Central memory CD8-positive, alpha-beta T cell (primary cell): ENCODE measurements at regions not wholly inside any gene's neighbourhood (a gene's known extent, or its start where the extent isn't known, plus 50 kb on each side); places are given as distances from the start of the nearest gene placed in this dataset.

Source experiments
- ATAC-seq: fragments of 150-1000 bp; cut with Tn5 transposase; replicated peaks from 2 replicates; pipeline ENCODE4 v1.10.0; 2022; ENCODE audit warnings: mild to moderate bottlenecking, moderate FRiP score, moderate number of reproducible peaks; ENCODE audit not compliant: poor library complexity, severe bottlenecking; ENCODE audit errors: extremely low read depth
- DNase-seq, 2 donors: peaks; one replicate each; pipeline ENCODE4 v3.0.0; 2021; ENCODE audit warnings: low spot score in 2 of 2
- H3K27ac Mint-ChIP-seq: one replicate; pipeline ENCODE4 v1.8.0; 2022; ENCODE audit warnings: low read depth, mild to moderate bottlenecking, moderate library complexity, mixed read lengths
- H3K27me3 Mint-ChIP-seq: one replicate; pipeline ENCODE4 v1.8.0; 2022; ENCODE audit warnings: mixed read lengths
- H3K36me3 Mint-ChIP-seq: one replicate; pipeline ENCODE4 v1.8.0; 2022; ENCODE audit warnings: mild to moderate bottlenecking, moderate library complexity, mixed read lengths; ENCODE audit not compliant: insufficient read depth
- H3K4me1 Mint-ChIP-seq: one replicate; pipeline ENCODE4 v1.8.0; 2022; ENCODE audit warnings: mixed read lengths
- H3K4me3 Mint-ChIP-seq: one replicate; pipeline ENCODE4 v1.8.0; 2022; ENCODE audit warnings: mild to moderate bottlenecking, moderate library complexity, mixed read lengths
- H3K9me3 Mint-ChIP-seq: one replicate; pipeline ENCODE4 v1.8.0; 2022; ENCODE audit warnings: mixed read lengths

DNA sequence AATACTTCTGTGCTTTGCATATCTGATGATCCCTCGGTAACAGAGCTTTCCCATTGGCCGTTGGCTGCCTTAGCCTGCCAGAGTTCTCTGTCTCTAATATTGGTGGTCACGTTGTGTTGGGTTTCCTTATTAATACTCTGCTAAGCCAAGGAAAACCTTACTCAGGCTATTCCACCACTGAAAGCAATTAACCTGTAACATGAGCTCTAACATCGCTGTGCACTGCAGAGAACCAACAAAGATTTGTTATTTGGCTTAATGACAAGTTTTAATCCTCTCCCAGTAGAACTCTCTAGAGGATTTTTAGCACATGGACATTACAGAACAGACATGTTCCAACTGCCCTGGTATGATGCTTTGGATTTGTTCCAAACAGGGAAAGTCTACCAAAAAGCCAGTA is 825.9 kb upstream of the POU3F3 start:
- DNase-seq: no peak
- no peaks in the 10 kb centered on the region for H3K27me3 Mint-ChIP-seq
- peaks cover 13% of the 10 kb centered on the region for H3K9me3 Mint-ChIP-seq
- no peak for ATAC-seq
- no peaks in the 10 kb centered on the region for H3K4me1 Mint-ChIP-seq
- no peaks in the 10 kb centered on the region for H3K36me3 Mint-ChIP-seq
- no peak overlapping the region for H3K27ac Mint-ChIP-seq
- H3K4me3 Mint-ChIP-seq: no peak overlapping the region

DNA sequence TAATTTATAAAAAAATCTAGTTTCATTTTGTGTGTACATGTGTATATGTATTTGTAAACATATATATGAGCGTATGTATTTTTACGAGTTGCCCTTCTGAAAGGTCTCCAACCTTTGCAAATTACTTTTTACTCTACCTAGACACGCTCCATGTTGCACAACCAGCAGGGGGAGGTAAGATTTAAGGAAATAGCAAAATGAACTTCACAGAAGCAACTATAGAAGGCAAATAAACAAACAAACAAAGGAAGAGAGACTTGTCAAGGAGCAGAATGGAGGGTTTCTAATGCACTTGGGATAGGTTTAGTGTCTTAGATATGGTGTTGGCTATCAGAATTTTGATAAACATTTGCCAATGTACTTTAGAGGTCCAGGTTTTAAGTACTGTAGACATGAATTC is 820.5 kb upstream of the POU3F3 start:
- Mint-ChIP-seq H3K27me3 (no peaks in the 10 kb centered on the region), H3K27ac (no peak overlapping the region), H3K9me3 (peaks cover 23% of the 10 kb centered on the region), H3K36me3 (no peaks in the 10 kb centered on the region), H3K4me1 (no peaks in the 10 kb centered on the region), H3K4me3 (no peak overlapping the region)
- ATAC-seq: no peak
- no peak for DNase-seq

DNA sequence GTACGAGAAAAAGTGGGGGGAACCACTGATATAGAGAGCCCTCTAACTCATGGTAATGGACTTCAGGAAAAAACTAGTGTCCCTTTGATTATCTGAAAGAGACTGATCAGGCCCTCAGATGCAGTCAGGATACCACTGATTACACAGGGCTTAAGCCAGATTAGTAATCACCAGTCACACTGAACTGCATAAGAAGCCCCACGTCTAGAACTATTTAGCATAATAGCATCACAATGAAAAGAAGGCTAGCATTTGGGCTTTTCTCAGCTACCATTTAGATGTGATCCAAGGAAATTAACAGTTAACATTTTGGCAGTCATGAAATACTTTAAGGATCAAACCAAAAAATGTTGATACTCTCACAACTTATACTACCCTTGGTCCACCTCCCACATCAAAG is 813.1 kb upstream of the POU3F3 start:
- Mint-ChIP-seq H3K27me3 (no peaks in the 10 kb centered on the region), H3K27ac (no peak overlapping the region), H3K36me3 (no peaks in the 10 kb centered on the region), H3K4me3 (no peak overlapping the region), H3K9me3 (no peaks in the 10 kb centered on the region), H3K4me1 (no peaks in the 10 kb centered on the region)
- DNase-seq (no peak), ATAC-seq (no peak)

DNA sequence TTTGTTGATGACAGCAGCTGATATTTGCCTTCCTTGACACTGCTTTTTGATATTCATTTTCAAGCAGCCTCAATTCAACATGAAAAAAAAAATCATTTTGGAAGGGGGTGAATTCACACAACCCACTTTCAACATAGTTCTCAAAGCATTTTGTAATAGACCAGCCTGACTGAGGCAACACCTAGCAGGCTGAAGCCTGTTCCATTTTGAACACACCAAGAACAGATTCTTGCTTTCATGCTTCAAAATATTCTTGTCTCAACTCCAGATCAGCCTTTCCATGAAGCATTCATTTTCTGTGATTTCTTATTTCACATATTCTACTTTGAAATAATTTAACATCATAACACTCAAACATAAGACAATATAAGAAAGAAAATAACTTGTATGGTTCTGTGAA is 812.6 kb upstream of the POU3F3 start:
- no peaks in the 10 kb centered on the region for H3K4me1 Mint-ChIP-seq
- DNase-seq: no peak
- H3K36me3 Mint-ChIP-seq: no peaks in the 10 kb centered on the region
- H3K4me3 Mint-ChIP-seq: no peak overlapping the region
- no peaks in the 10 kb centered on the region for H3K27me3 Mint-ChIP-seq
- ATAC-seq: no peak
- no peak overlapping the region for H3K27ac Mint-ChIP-seq
- peaks cover 3% of the 10 kb centered on the region for H3K9me3 Mint-ChIP-seq

DNA sequence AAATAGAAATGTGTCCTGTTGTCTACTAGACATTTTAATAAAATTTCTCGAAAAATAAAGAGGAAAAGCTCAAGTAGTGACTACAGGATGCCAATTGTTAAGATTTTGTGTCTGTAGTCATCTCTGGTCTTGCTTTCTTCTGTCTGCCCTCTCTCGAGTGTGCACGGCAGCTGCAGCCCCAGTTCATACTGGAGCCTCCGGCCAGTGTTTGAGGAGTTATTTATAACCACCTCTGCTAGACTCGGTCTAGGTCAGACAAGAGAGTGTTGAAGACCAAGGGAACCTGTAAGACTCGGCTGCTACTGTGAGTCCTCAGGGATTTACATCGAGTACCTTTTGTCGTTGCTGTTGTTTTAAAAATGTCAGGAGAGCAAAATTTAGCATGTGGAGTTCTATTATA is 810.1 kb upstream of the POU3F3 start:
- DNase-seq: no peak
- no peak overlapping the region for H3K27ac Mint-ChIP-seq
- no peak for ATAC-seq
- H3K4me3 Mint-ChIP-seq: no peak overlapping the region
- no peaks in the 10 kb centered on the region for H3K36me3 Mint-ChIP-seq
- H3K9me3 Mint-ChIP-seq: peaks cover 17% of the 10 kb centered on the region
- H3K27me3 Mint-ChIP-seq: no peaks in the 10 kb centered on the region
- H3K4me1 Mint-ChIP-seq: no peaks in the 10 kb centered on the region

DNA sequence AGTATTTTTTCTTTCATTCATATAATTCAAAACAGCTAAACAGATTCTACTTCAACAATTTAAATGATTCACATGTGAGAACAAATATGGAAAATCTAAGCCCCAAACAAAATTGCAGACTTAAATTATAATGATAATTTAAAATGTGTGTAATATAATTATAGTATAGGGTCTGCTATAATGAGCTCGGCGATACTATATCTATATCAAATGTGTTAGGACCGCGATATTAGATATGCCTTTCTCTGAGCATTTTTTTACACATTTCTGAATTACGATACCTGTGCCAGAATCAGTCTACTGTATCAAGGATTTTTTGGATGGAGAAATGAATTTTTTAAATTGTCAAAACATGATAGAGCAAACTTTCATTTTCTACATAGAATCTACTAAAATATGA is 808.8 kb upstream of the POU3F3 start:
- no peak for ATAC-seq
- no peaks in the 10 kb centered on the region for H3K27me3 Mint-ChIP-seq

DNA sequence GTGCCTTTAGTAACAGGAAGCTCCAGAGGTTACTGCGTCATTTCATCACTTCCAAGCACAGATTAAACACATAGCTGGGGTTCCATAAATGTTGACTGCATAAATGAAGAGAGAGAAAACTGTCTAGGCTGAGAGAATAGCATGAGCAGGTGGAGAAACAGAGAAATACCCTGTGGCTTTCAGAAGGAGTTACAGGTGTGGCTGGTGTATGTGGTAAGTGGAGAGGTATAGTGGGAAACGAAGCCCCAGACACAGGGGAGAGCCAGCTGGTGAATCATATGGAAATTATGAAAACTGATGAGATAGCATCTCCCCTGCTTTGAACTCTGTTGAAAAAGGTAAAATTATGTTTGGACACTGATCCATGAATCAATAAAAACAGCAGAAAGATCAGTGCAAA is 807.4 kb upstream of the POU3F3 start:
- H3K36me3 Mint-ChIP-seq: no peaks in the 10 kb centered on the region
- H3K9me3 Mint-ChIP-seq: peaks cover 20% of the 10 kb centered on the region
- no peak overlapping the region for H3K27ac Mint-ChIP-seq
- H3K4me3 Mint-ChIP-seq: no peak overlapping the region
- DNase-seq (no peak), ATAC-seq (no peak)
- H3K27me3 Mint-ChIP-seq: no peaks in the 10 kb centered on the region
- no peaks in the 10 kb centered on the region for H3K4me1 Mint-ChIP-seq

More for the DNA sequence above, 808.8 kb upstream of the POU3F3 start:
- H3K36me3 Mint-ChIP-seq: no peaks in the 10 kb centered on the region
- H3K4me1 Mint-ChIP-seq: no peaks in the 10 kb centered on the region
- no peak overlapping the region for H3K27ac Mint-ChIP-seq
- H3K4me3 Mint-ChIP-seq: no peak overlapping the region
- H3K9me3 Mint-ChIP-seq: peaks cover 20% of the 10 kb centered on the region
- DNase-seq: no peak

DNA sequence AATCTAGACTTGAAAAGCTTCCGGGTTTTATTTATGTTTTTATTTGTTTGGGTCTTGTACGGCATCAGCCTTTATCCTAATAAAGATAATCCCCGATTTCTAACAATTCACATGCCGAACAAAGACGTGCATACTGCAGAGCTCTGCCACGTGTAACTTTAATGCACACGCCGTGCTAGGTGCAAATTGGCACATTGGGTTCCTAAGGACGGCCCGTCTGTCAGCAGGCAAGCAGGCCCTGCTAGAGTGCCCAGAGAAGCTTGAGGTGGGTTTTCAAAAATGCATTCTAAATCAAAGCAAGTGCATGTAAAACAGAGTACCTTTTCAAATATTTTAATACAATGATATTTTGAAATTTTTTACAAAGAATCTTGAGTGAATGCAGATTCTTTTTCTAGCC is 806.4 kb upstream of the POU3F3 start:
- Mint-ChIP-seq H3K4me1 (no peaks in the 10 kb centered on the region), H3K27me3 (no peaks in the 10 kb centered on the region), H3K27ac (no peak overlapping the region), H3K36me3 (no peaks in the 10 kb centered on the region), H3K9me3 (peaks cover 25% of the 10 kb centered on the region), H3K4me3 (no peak overlapping the region)
- DNase-seq (no peak), ATAC-seq (no peak)

DNA sequence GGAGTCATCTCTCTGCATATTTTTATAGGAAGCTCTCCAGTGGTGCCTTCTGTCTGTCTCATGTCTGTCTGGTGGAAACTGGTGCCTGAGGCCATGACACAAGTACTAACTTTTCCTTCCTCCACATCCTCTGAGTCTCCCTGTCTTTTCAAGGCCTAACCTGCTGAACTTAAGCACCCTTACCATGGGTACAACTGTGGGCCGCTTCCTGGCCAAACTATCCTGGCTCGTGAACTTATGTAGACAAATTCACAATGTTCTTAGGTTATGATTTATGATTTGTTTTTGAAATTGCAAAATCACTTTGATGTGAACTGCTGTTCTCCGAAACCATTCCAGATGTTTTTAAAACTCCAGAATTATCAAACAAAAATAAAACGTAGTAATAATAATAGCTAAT is 804.5 kb upstream of the POU3F3 start:
- no peaks in the 10 kb centered on the region for H3K36me3 Mint-ChIP-seq
- H3K4me3 Mint-ChIP-seq: no peak overlapping the region
- no peak for ATAC-seq

DNA sequence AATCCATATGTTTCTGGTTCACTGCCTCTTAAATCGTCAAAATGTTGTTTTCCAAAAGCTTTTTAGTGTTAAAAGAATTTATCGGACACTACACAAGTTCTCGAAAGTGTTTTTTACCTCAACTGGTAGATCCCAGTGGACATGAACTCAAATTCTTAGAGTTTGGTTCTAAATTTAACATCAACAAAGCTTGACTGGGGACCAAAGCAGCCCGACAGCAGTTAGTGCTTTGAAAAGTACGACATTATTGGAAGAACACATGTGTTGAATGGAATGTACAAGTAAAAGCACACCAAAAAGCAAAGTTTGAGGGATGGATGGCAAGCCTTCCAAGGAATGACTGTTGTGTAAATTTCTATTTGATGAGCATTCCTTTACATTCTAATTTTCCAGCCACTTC is 803.9 kb upstream of the POU3F3 start:
- Mint-ChIP-seq H3K36me3 (no peaks in the 10 kb centered on the region), H3K27ac (no peak overlapping the region), H3K4me1 (no peaks in the 10 kb centered on the region), H3K9me3 (peaks cover 31% of the 10 kb centered on the region), H3K4me3 (no peak overlapping the region), H3K27me3 (no peaks in the 10 kb centered on the region)
- ATAC-seq: no peak
- DNase-seq: no peak

More for the DNA sequence above, 804.5 kb upstream of the POU3F3 start:
- Mint-ChIP-seq H3K27me3 (no peaks in the 10 kb centered on the region), H3K4me1 (no peaks in the 10 kb centered on the region), H3K9me3 (peaks cover 31% of the 10 kb centered on the region), H3K27ac (no peak overlapping the region)
- no peak for DNase-seq

DNA sequence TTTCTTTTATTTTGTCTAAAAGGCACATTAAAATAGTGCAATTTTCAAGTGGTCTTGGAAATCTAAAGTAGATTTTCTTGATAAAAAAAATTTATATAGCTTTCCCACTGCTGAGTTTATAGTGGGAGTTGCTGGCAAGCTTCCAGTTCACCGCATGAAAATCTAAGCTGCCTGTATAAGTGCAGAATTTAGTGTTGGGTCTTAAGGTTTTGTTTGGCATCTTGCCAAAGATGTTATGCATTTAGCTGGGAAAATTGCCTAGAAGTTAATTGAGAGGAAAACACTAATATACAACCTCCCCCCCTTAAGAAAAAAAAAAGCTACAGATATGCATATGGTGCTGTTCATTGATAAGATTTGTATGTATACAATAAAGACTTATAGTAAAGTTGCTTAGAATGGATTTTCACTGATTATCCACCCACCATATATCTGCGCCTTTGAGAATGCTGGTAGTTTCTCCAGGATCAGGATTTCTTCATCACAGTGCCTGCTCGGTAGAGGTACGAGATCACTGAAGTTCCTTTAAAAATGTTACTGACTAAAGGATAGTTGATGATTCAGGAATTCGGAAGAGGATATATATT is 803.2 kb upstream of the POU3F3 start:
- Mint-ChIP-seq H3K36me3 (no peaks in the 10 kb centered on the region), H3K9me3 (peaks cover 31% of the 10 kb centered on the region), H3K27ac (no peak overlapping the region), H3K4me1 (no peaks in the 10 kb centered on the region), H3K4me3 (no peak overlapping the region), H3K27me3 (no peaks in the 10 kb centered on the region)
- no peak for DNase-seq
- no peak for ATAC-seq

DNA sequence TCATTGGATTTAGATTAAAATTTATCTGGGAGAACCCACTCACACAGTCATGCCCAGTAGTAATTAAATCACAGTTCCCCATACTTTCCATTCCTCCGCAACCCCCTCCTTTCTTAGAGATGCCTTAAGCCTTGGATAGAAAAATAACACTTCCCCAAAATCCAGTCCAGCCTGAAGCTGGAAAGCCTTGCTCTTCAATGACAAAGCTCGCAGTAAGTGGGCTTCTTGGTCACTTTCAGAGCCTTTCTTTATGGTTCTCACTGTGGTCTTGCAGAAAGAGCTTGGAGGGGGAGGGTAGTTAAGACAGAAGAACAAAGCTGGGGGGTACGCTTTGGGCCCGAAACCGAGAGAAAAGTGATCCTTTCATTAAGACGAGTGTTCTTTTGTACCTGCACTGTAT is 802.1 kb upstream of the POU3F3 start:
- no peak overlapping the region for H3K4me3 Mint-ChIP-seq
- no peaks in the 10 kb centered on the region for H3K4me1 Mint-ChIP-seq
- H3K27me3 Mint-ChIP-seq: no peaks in the 10 kb centered on the region
- H3K36me3 Mint-ChIP-seq: no peaks in the 10 kb centered on the region
- no peak overlapping the region for H3K27ac Mint-ChIP-seq
- ATAC-seq (no peak), DNase-seq (no peak)
- H3K9me3 Mint-ChIP-seq: peaks cover 26% of the 10 kb centered on the region

DNA sequence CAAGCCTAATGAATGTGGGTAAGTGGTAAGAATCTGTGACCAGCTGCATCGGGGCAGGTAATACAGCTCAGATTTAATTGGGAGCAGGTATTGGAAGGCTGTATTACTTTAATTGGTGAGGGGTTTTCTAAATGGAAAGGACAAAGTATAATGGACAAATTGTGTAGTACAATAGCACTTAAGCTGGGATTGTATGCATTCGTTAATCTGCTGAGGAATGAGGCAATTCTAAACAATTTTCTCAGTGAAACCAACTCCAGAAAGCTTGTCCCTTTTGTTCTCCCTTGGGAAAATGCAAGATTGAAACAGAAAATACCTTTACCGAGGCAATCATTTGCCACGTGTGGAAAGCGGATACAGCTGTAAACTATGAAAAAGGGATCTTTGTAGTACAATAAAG is 801.6 kb upstream of the POU3F3 start:
- Mint-ChIP-seq H3K4me3 (no peak overlapping the region), H3K9me3 (peaks cover 22% of the 10 kb centered on the region), H3K36me3 (no peaks in the 10 kb centered on the region), H3K27ac (no peak overlapping the region), H3K4me1 (no peaks in the 10 kb centered on the region), H3K27me3 (no peaks in the 10 kb centered on the region)
- ATAC-seq: no peak
- DNase-seq: no peak

DNA sequence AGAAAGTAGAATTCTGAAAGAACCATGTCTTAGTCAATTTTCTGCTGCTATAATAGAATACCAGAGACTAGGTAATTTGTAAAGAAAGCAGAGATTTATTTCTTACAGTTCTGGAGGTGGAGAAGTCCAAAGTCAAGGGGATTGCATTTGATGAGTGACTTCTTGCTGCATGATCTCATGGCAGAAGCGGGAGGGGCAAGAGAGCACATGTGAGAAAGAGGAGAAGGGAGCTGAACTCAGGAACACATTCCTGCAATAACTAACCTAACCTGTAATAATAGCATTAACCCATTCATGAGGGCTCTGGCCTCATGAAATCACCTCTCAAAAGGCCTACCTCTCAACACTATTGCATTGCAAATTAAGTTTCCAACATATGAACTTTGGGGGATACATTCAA is 797.5 kb upstream of the POU3F3 start:
- Mint-ChIP-seq H3K9me3 (peaks cover 24% of the 10 kb centered on the region), H3K27ac (no peak overlapping the region), H3K27me3 (no peaks in the 10 kb centered on the region), H3K4me1 (no peaks in the 10 kb centered on the region), H3K36me3 (no peaks in the 10 kb centered on the region), H3K4me3 (no peak overlapping the region)
- ATAC-seq (no peak), DNase-seq (no peak)
